Smooth muscle cell (in vitro differentiated cells): ENCODE measurements at regions not wholly inside any gene's neighbourhood (a gene's known extent, or its start where the extent isn't known, plus 50 kb on each side); places are given as distances from the start of the nearest gene placed in this dataset.

Experiments
- DNase-seq: peaks from one replicate; lab custom pipeline; 2025; ENCODE audit not compliant: unreplicated experiment; lab: John Stamatoyannopoulos, UW
- H2AFZ ChIP-seq: fragments of 200-600 bp; sonication (generic); 2 replicates; pipeline ENCODE4 v1.6.0; 2016; ENCODE audit warnings: antibody characterized with exemption, low read depth, mild to moderate bottlenecking
- H3F3A ChIP-seq: fragments of 200-600 bp; sonication (generic); 2 replicates; pipeline ENCODE4 v1.6.0; 2017; ENCODE audit warnings: antibody characterized with exemption, low read depth
- H3K27ac ChIP-seq: fragments of 200-600 bp; sonication (generic); 2 replicates; pipeline ENCODE4 v1.5.1; 2016; ENCODE audit warnings: low read depth, mild to moderate bottlenecking
- H3K27me3 ChIP-seq: fragments of 200-600 bp; sonication (generic); 2 replicates; pipeline ENCODE4 v1.6.1; 2016; ENCODE audit warnings: low read depth, mild to moderate bottlenecking
- H3K36me3 ChIP-seq: fragments of 200-600 bp; sonication (generic); 2 replicates; pipeline ENCODE4 v1.5.1; 2016; ENCODE audit warnings: low read depth
- H3K4me1 ChIP-seq: fragments of 200-600 bp; sonication (generic); 2 replicates; pipeline ENCODE4 v1.5.1; 2016; ENCODE audit warnings: low read depth
- H3K4me2 ChIP-seq: fragments of 200-600 bp; sonication (generic); 2 replicates; pipeline ENCODE4 v1.6.0; 2016; ENCODE audit warnings: mild to moderate bottlenecking
- H3K4me3 ChIP-seq: fragments of 200-600 bp; sonication (generic); 2 replicates; pipeline ENCODE4 v1.5.1; 2016; ENCODE audit warnings: mild to moderate bottlenecking
- H3K79me2 ChIP-seq: fragments of 200-600 bp; sonication (generic); 2 replicates; pipeline ENCODE4 v1.6.0; 2016; ENCODE audit warnings: low read depth, mild to moderate bottlenecking
- H3K9ac ChIP-seq: fragments of 200-600 bp; sonication (generic); 2 replicates; pipeline ENCODE4 v1.6.0; 2016; ENCODE audit warnings: low read depth
- H3K9me3 ChIP-seq: fragments of 200-600 bp; sonication (generic); replicated peaks from 2 replicates; pipeline ENCODE4 v1.5.1; 2016; ENCODE audit warnings: low read depth
- H4K20me1 ChIP-seq: fragments of 200-600 bp; sonication (generic); 2 replicates; pipeline ENCODE4 v1.6.0; 2016; ENCODE audit warnings: low read depth
- CTCF ChIP-seq: fragments of 200-600 bp; sonication (generic); IDR thresholded peaks from 2 replicates; pipeline ENCODE4 v1.5.1; 2017; ENCODE audit warnings: borderline replicate concordance, mild to moderate bottlenecking, antibody characterized with exemption; ENCODE audit not compliant: insufficient read depth, poor library complexity, severe bottlenecking
- WGBS: methylation state at CpG from one replicate; pipeline ENCODE4 v1.1.7; 2016; ENCODE audit warnings: low lambda C conversion rate; 5-methylcytosine and 5-hydroxymethylcytosine counted together

GRCh38 chr20:6269168-6269873 is 146.5 kb upstream of the FERMT1 start:
- Histone ChIP-seq H3K9ac (no peak overlapping the region), H3K9me3 (no peaks in the 10 kb centered on the region), H3K4me1 (no peaks in the 10 kb centered on the region), H3K36me3 (no peaks in the 10 kb centered on the region), H2AFZ (no peak overlapping the region), H3K27me3 (no peaks in the 10 kb centered on the region), H4K20me1 (no peaks in the 10 kb centered on the region), H3K4me3 (no peak overlapping the region), H3K27ac (no peak overlapping the region), H3K4me2 (no peak overlapping the region), H3K79me2 (no peaks in the 10 kb centered on the region), H3F3A (no peaks in the 10 kb centered on the region)
- 73% methylated on average over 8 of the region's 8 CpGs for WGBS
- no peak for TF ChIP-seq CTCF
- DNase-seq, result no peak

GRCh38 chr20:6265204-6265904 is 142.5 kb upstream of the FERMT1 start:
- no peak for DNase-seq
- H3K4me2 ChIP-seq, result peak overlapping the region; percentile 76
- H3K9ac ChIP-seq, result peak overlapping the region; percentile 29
- H3F3A ChIP-seq, result no peaks in the 10 kb centered on the region
- peak overlapping the region; percentile 72 for H2AFZ ChIP-seq
- WGBS, result 33% methylated on average over 10 of the region's 10 CpGs
- peak; percentile 53 for TF ChIP-seq CTCF
- H3K27ac ChIP-seq, result peak overlapping the region; percentile 42
- no peaks in the 10 kb centered on the region for H3K9me3 ChIP-seq
- no peaks in the 10 kb centered on the region for H3K36me3 ChIP-seq
- H3K4me1 ChIP-seq, result no peaks in the 10 kb centered on the region
- peak overlapping the region; percentile 31 for H3K4me3 ChIP-seq
- H3K79me2 ChIP-seq, result no peaks in the 10 kb centered on the region
- no peaks in the 10 kb centered on the region for H4K20me1 ChIP-seq
- peaks cover 7% of the 10 kb centered on the region for H3K27me3 ChIP-seq

- DNase-seq, result no peak
- Histone ChIP-seq H3K9me3 (no peaks in the 10 kb centered on the region), H3K4me2 (no peak overlapping the region), H3F3A (no peaks in the 10 kb centered on the region), H3K4me3 (no peak overlapping the region), H3K9ac (no peak overlapping the region), H4K20me1 (no peaks in the 10 kb centered on the region), H3K79me2 (no peaks in the 10 kb centered on the region), H3K27ac (no peak overlapping the region), H3K27me3 (no peaks in the 10 kb centered on the region), H3K4me1 (no peaks in the 10 kb centered on the region), H3K36me3 (no peaks in the 10 kb centered on the region), H2AFZ (no peak overlapping the region)
- 92% methylated on average over 2 of the region's 2 CpGs for WGBS
- no peak for TF ChIP-seq CTCF
Measured at GRCh38 chr20:6253396-6253795, 130.6 kb upstream of the FERMT1 start.
